NCI-H2107 (cell line): ENCODE measurements at regions not wholly inside any gene's neighbourhood (a gene's known extent, or its start where the extent isn't known, plus 50 kb on each side); places are given as distances from the start of the nearest gene placed in this dataset.
A peak's percentile ranks its signal among the peaks of the same experiment; 100 is the strongest.

Source experiments
- DNase-seq: peaks from one replicate; lab custom pipeline; 2025; lab: John Stamatoyannopoulos, UW

- DNase-seq: no peak
Observed at GRCh38 chr16:80489173-80489572, 51.6 kb upstream of the DYNLRB2 start.

- no peak for DNase-seq
Observed at GRCh38 chr16:80488167-80488566, 52.6 kb upstream of the DYNLRB2 start.

GRCh38 chr16:80480664-80481063 is 60.1 kb upstream of the DYNLRB2 start:
- DNase-seq: no peak

- no peak for DNase-seq
Observed at GRCh38 chr16:80477838-80478237, 63.0 kb upstream of the DYNLRB2 start.

GRCh38 chr16:80468029-80468428 is 72.8 kb upstream of the DYNLRB2 start:
- DNase-seq: no peak

- DNase-seq: peak; percentile 12
Observed at GRCh38 chr16:80466024-80466987, 74.5 kb upstream of the DYNLRB2 start.

GRCh38 chr16:80463751-80464495 is 76.9 kb upstream of the DYNLRB2 start:
- no peak for DNase-seq

- DNase-seq: no peak
Observed at GRCh38 chr16:80463326-80463725, 77.5 kb upstream of the DYNLRB2 start.

- DNase-seq: no peak
Observed at GRCh38 chr16:80462917-80463316, 77.9 kb upstream of the DYNLRB2 start.

GRCh38 chr16:80460988-80461387 is 79.8 kb upstream of the DYNLRB2 start:
- DNase-seq: no peak

GRCh38 chr16:80459966-80460365 is 80.8 kb upstream of the DYNLRB2 start:
- no peak for DNase-seq

- DNase-seq: no peak
Observed at GRCh38 chr16:80459331-80459777, 81.4 kb upstream of the DYNLRB2 start.

- no peak for DNase-seq
Observed at GRCh38 chr16:80457871-80458270, 82.9 kb upstream of the DYNLRB2 start.

- no peak for DNase-seq
Observed at GRCh38 chr16:80454802-80455201, 86.0 kb upstream of the DYNLRB2 start.

- DNase-seq: no peak
Observed at GRCh38 chr16:80449392-80449791, 91.4 kb upstream of the DYNLRB2 start.

- DNase-seq: no peak
Observed at GRCh38 chr16:80447241-80447640, 93.6 kb upstream of the DYNLRB2 start.

GRCh38 chr16:80442779-80443178 is 98.0 kb upstream of the DYNLRB2 start:
- no peak for DNase-seq

GRCh38 chr16:80441935-80442334 is 98.9 kb upstream of the DYNLRB2 start:
- DNase-seq: no peak

GRCh38 chr16:80440667-80441066 is 100.1 kb upstream of the DYNLRB2 start:
- DNase-seq: no peak

- DNase-seq: no peak
Observed at GRCh38 chr16:80437707-80438106, 103.1 kb upstream of the DYNLRB2 start.

GRCh38 chr16:80436510-80436909 is 104.3 kb upstream of the DYNLRB2 start:
- no peak for DNase-seq

GRCh38 chr16:80433623-80434022 is 107.2 kb upstream of the DYNLRB2 start:
- DNase-seq: no peak

- DNase-seq: no peak
Observed at GRCh38 chr16:80427795-80428194, 113.0 kb upstream of the DYNLRB2 start.
